A673 (cell line): ENCODE measurements at regions not wholly inside any gene's neighbourhood (a gene's known extent, or its start where the extent isn't known, plus 50 kb on each side); places are given as distances from the start of the nearest gene placed in this dataset.

ENCODE experiments used
- BruUV-seq: library from RNA; stranded (reverse); fragments of 400-500 nt; replicated peaks from 2 replicates; lab custom pipeline; 2021; lab: Mats Ljungman, UMichigan
- CTCF ChIA-PET: fragments of 300-600 bp; sonication (Branson Sonifier 250); formaldehyde crosslinking; loops from one replicate; lab custom pipeline; 2022; ENCODE audit warnings: antibody characterized with exemption; lab: Charles Lee
- POLR2A ChIA-PET: fragments of 300-600 bp; sonication (Branson Sonifier 250); formaldehyde crosslinking; loops from one replicate; lab custom pipeline; 2022; ENCODE audit warnings: antibody characterized with exemption; ENCODE audit not compliant: low non-redundant PET; lab: Charles Lee
- DNase-seq: peaks from one replicate; pipeline ENCODE4 v3.0.0-alpha.2; 2015; ENCODE audit warnings: low spot score
- H3K27ac ChIP-seq: fragments of 200-600 bp; sonication (generic); 2 replicates; pipeline ENCODE4 v1.5.1; 2016; ENCODE audit warnings: mixed run types, low read depth, mild to moderate bottlenecking, mixed read lengths, antibody characterized with exemption, low read length; ENCODE audit not compliant: poor library complexity, severe bottlenecking
- H3K27me3 ChIP-seq: fragments of 200-600 bp; sonication (generic); replicated peaks from 2 replicates; pipeline ENCODE4 v1.6.1; 2017; ENCODE audit warnings: mixed run types, low read depth, mild to moderate bottlenecking, mixed read lengths, antibody characterized with exemption, low read length; ENCODE audit not compliant: insufficient read depth, poor library complexity
- H3K36me3 ChIP-seq: fragments of 200-600 bp; sonication (generic); 2 replicates; pipeline ENCODE4 v1.6.1; 2016; ENCODE audit warnings: mixed run types, mild to moderate bottlenecking, mixed read lengths, antibody characterized with exemption, low read length; ENCODE audit not compliant: insufficient read depth, poor library complexity, severe bottlenecking
- H3K4me1 ChIP-seq: fragments of 200-600 bp; sonication (generic); 2 replicates; pipeline ENCODE4 v1.6.1; 2017; ENCODE audit warnings: mixed run types, mild to moderate bottlenecking, mixed read lengths, antibody characterized with exemption, low read length; ENCODE audit not compliant: insufficient read depth, poor library complexity, severe bottlenecking
- H3K4me3 ChIP-seq: fragments of 200-600 bp; sonication (generic); 2 replicates; pipeline ENCODE4 v1.5.1; 2016; ENCODE audit warnings: low read depth, mixed run types, mild to moderate bottlenecking, mixed read lengths, low read length; ENCODE audit not compliant: poor library complexity, severe bottlenecking
- H3K9me3 ChIP-seq: fragments of 200-600 bp; sonication (generic); 2 replicates; pipeline ENCODE4 v1.6.1; 2016; ENCODE audit warnings: mixed run types, low read depth, mild to moderate bottlenecking, mixed read lengths, antibody characterized with exemption, low read length; ENCODE audit not compliant: poor library complexity, severe bottlenecking
- EZH2 ChIP-seq: fragments of 200-600 bp; sonication (generic); IDR thresholded peaks from 2 replicates; pipeline ENCODE4 v1.6.1; 2017; ENCODE audit warnings: borderline replicate concordance, low read depth, mild to moderate bottlenecking, mixed read lengths, antibody characterized with exemption, low read length; ENCODE audit not compliant: poor library complexity, severe bottlenecking
- intact Hi-C: fragments of 100-400 bp; cut with micrococcal nuclease; formaldehyde crosslinking; loops from one replicate; pipeline ENCODE4 v1.10.0; 2022; ENCODE audit not compliant: unreplicated experiment
- TF ChIP-seq, protein P1 (sequence below): fragments of 300-800, 200-600 bp; sonication (generic); conservative IDR thresholded peaks from 2 replicates; pipeline ENCODE4 v1.5.1; 2017; ENCODE audit warnings: low read depth, mild to moderate bottlenecking, antibody characterized with exemption, low read length, moderate library complexity, mixed read lengths

DNA sequence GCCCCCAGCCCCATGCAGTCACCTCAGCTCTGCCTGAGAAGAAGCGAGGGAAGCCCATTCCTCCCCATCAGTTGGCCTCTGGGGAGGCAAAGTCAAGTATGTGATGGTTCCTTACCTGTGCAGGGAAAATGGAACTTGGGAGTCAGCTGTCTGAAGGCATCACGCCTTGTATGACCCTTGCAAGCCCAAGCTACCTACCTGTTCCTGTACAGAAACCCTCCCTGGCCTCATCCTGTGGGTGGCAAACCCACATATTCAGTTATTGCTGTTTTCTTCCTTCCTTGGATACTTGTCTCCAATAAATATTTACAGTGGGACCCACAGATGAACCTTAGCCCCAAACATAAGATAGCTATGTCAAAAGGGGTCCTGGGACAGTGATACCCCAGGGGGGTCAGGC is 92.2 kb upstream of the MLN start:
- BruUV-seq, result no TSS peak
- POLR2A ChIA-PET, result no interaction called here
- CTCF ChIA-PET, result no interaction called here

DNA sequence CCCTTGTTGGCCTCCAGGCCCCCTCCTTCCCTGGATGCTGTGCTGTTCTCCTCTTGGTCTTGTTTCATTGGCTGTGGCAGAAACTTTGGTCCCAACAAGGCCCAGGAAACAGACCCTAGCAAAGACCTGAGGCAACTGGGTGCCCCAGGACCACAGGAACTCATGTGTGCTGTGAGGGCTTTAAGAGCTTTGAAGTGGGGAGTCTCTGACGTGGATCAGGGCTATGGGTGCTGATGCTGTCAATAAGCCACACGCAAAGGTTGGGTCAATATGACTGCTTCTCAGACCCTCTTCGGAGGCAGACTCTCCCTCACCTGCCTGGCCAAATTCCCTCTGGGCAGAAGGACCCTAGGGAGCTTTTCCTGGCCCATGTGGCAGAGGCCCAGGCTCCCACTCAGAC is 91.5 kb upstream of the MLN start:
- BruUV-seq, result no TSS peak

More for the DNA sequence above, 92.2 kb upstream of the MLN start:
- H3K4me1 ChIP-seq, result no peaks in the 10 kb centered on the region
- H3K9me3 ChIP-seq, result no peaks in the 10 kb centered on the region
- no peak overlapping the region for H3K4me3 ChIP-seq
- intact Hi-C loops, result no loop called here
- H3K27ac ChIP-seq, result no peak overlapping the region
- no peak for DNase-seq
- no peak for TF ChIP-seq EZH2
- TF ChIP-seq, protein P1, sequence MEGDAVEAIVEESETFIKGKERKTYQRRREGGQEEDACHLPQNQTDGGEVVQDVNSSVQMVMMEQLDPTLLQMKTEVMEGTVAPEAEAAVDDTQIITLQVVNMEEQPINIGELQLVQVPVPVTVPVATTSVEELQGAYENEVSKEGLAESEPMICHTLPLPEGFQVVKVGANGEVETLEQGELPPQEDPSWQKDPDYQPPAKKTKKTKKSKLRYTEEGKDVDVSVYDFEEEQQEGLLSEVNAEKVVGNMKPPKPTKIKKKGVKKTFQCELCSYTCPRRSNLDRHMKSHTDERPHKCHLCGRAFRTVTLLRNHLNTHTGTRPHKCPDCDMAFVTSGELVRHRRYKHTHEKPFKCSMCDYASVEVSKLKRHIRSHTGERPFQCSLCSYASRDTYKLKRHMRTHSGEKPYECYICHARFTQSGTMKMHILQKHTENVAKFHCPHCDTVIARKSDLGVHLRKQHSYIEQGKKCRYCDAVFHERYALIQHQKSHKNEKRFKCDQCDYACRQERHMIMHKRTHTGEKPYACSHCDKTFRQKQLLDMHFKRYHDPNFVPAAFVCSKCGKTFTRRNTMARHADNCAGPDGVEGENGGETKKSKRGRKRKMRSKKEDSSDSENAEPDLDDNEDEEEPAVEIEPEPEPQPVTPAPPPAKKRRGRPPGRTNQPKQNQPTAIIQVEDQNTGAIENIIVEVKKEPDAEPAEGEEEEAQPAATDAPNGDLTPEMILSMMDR, result no peak
- no peaks in the 10 kb centered on the region for H3K27me3 ChIP-seq
- no peaks in the 10 kb centered on the region for H3K36me3 ChIP-seq

DNA sequence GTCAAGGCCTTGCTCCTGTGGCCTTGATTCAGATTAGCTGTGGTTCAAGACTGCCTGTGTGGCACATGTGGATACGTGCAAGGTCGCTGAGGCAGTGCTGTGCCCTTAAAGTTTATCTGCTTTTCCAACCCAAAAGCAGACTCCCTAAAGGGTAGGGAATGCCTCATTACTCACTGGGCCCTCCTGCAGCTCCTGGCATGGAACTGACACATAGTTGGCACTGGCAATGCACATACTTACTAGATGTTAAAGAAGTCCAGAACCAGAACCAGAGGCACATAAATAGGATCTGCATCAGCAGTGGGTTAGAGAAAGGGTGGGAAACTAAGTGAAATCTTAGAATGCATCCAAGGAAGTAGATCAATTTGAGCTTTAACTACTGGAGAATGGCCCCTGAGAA is 90.6 kb upstream of the MLN start:
- no peaks in the 10 kb centered on the region for H3K27me3 ChIP-seq
- no peaks in the 10 kb centered on the region for H3K36me3 ChIP-seq
- BruUV-seq, result no TSS peak
- intact Hi-C loops, result no loop called here
- no peak overlapping the region for H3K4me3 ChIP-seq
- POLR2A ChIA-PET, result no interaction called here
- H3K4me1 ChIP-seq, result no peaks in the 10 kb centered on the region
- no peaks in the 10 kb centered on the region for H3K9me3 ChIP-seq
- peak; percentile 27 for DNase-seq
- H3K27ac ChIP-seq, result no peak overlapping the region
- CTCF ChIA-PET, result no interaction called here
- TF ChIP-seq EZH2, result no peak
- TF ChIP-seq, protein P1, result no peak

More for the DNA sequence above, 91.5 kb upstream of the MLN start:
- Histone ChIP-seq H3K4me3 (no peak overlapping the region), H3K27me3 (no peaks in the 10 kb centered on the region), H3K27ac (no peak overlapping the region), H3K4me1 (no peaks in the 10 kb centered on the region), H3K9me3 (no peaks in the 10 kb centered on the region), H3K36me3 (no peaks in the 10 kb centered on the region)
- TF ChIP-seq, protein P1, result no peak
- TF ChIP-seq EZH2, result no peak
- CTCF ChIA-PET, result no interaction called here
- intact Hi-C loops, result no loop called here
- DNase-seq, result no peak
- POLR2A ChIA-PET, result no interaction called here
